ENCODE measurements at regions not wholly inside any gene's neighbourhood (a gene's known extent, or its start where the extent isn't known, plus 50 kb on each side); places are given as distances from the start of the nearest gene placed in this dataset.
"Not testable (repeated sequence)": the region's sequence is repeated elsewhere in the genome, so short reads cannot be mapped to it uniquely, and the experiment has no call there.

GRCh38 chr14:103227094-103227768 is 104.0 kb downstream of the TNFAIP2 start:
- Histone ChIP-seq H3K4me1 (ENCODE audit: control insufficient read depth, insufficient read depth, low read length) (peaks cover 12% of the 10 kb centered on the region), H3K36me3 (ENCODE audit: control insufficient read depth, insufficient read depth, low read length) (no peaks in the 10 kb centered on the region), H3K4me3 (ENCODE audit: low read length) (no peak overlapping the region), H3K27me3 (ENCODE audit: control insufficient read depth, insufficient read depth, low read length) (peaks cover 12% of the 10 kb centered on the region), H3K9ac (ENCODE audit: low read length) (no peak overlapping the region), H3K9me3 (ENCODE audit: control insufficient read depth, low read length) (no peaks in the 10 kb centered on the region)

- Histone ChIP-seq H3K9me3 (ENCODE audit: control insufficient read depth, low read length) (no peaks in the 10 kb centered on the region), H3K9ac (ENCODE audit: low read length) (no peak overlapping the region), H3K27me3 (ENCODE audit: control insufficient read depth, insufficient read depth, low read length) (peaks cover 8% of the 10 kb centered on the region), H3K36me3 (ENCODE audit: control insufficient read depth, insufficient read depth, low read length) (no peaks in the 10 kb centered on the region), H3K4me1 (ENCODE audit: control insufficient read depth, insufficient read depth, low read length) (peaks cover 13% of the 10 kb centered on the region), H3K4me3 (ENCODE audit: low read length) (no peak overlapping the region)
Observed at GRCh38 chr14:103228076-103228806, 105.0 kb downstream of the TNFAIP2 start.

GRCh38 chr14:103228866-103229265 is 105.2 kb upstream of the EIF5 start:
- Histone ChIP-seq H3K4me1 (ENCODE audit: control insufficient read depth, insufficient read depth, low read length) (peaks cover 13% of the 10 kb centered on the region), H3K4me3 (ENCODE audit: low read length) (no peak overlapping the region), H3K9ac (ENCODE audit: low read length) (no peak overlapping the region), H3K27me3 (ENCODE audit: control insufficient read depth, insufficient read depth, low read length) (peaks cover 8% of the 10 kb centered on the region), H3K36me3 (ENCODE audit: control insufficient read depth, insufficient read depth, low read length) (no peaks in the 10 kb centered on the region), H3K9me3 (ENCODE audit: control insufficient read depth, low read length) (no peaks in the 10 kb centered on the region)

- H3K4me1 ChIP-seq (ENCODE audit: control insufficient read depth, insufficient read depth, low read length) = peaks cover 12% of the 10 kb centered on the region
- no peak overlapping the region for H3K4me3 ChIP-seq (ENCODE audit: low read length)
- no peaks in the 10 kb centered on the region for H3K9me3 ChIP-seq (ENCODE audit: control insufficient read depth, low read length)
- H3K27me3 ChIP-seq (ENCODE audit: control insufficient read depth, insufficient read depth, low read length) = peaks cover 6% of the 10 kb centered on the region
- H3K36me3 ChIP-seq (ENCODE audit: control insufficient read depth, insufficient read depth, low read length) = no peaks in the 10 kb centered on the region
- no peak overlapping the region for H3K9ac ChIP-seq (ENCODE audit: low read length)
Observed at GRCh38 chr14:103230021-103230420, 104.0 kb upstream of the EIF5 start.

GRCh38 chr14:103230658-103231334 is 103.2 kb upstream of the EIF5 start:
- H3K9ac ChIP-seq (ENCODE audit: low read length) = no peak overlapping the region
- peaks cover 9% of the 10 kb centered on the region for H3K4me1 ChIP-seq (ENCODE audit: control insufficient read depth, insufficient read depth, low read length)
- H3K4me3 ChIP-seq (ENCODE audit: low read length) = no peak overlapping the region
- H3K9me3 ChIP-seq (ENCODE audit: control insufficient read depth, low read length) = no peaks in the 10 kb centered on the region
- no peaks in the 10 kb centered on the region for H3K36me3 ChIP-seq (ENCODE audit: control insufficient read depth, insufficient read depth, low read length)
- H3K27me3 ChIP-seq (ENCODE audit: control insufficient read depth, insufficient read depth, low read length) = no peaks in the 10 kb centered on the region

- H3K9ac ChIP-seq (ENCODE audit: low read length) = no peak overlapping the region
- H3K27me3 ChIP-seq (ENCODE audit: control insufficient read depth, insufficient read depth, low read length) = no peaks in the 10 kb centered on the region
- H3K9me3 ChIP-seq (ENCODE audit: control insufficient read depth, low read length) = no peaks in the 10 kb centered on the region
- no peak overlapping the region for H3K4me3 ChIP-seq (ENCODE audit: low read length)
- H3K4me1 ChIP-seq (ENCODE audit: control insufficient read depth, insufficient read depth, low read length) = peaks cover 9% of the 10 kb centered on the region
- H3K36me3 ChIP-seq (ENCODE audit: control insufficient read depth, insufficient read depth, low read length) = no peaks in the 10 kb centered on the region
Observed at GRCh38 chr14:103231376-103232019, 102.5 kb upstream of the EIF5 start.

- no peak overlapping the region for H3K4me3 ChIP-seq (ENCODE audit: low read length)
- no peaks in the 10 kb centered on the region for H3K27me3 ChIP-seq (ENCODE audit: control insufficient read depth, insufficient read depth, low read length)
- no peak overlapping the region for H3K9ac ChIP-seq (ENCODE audit: low read length)
Observed at GRCh38 chr14:103232031-103232808, 101.8 kb upstream of the EIF5 start.

GRCh38 chr14:103232831-103233319 is 101.2 kb upstream of the EIF5 start:
- Histone ChIP-seq H3K27me3 (ENCODE audit: control insufficient read depth, insufficient read depth, low read length) (no peaks in the 10 kb centered on the region), H3K4me3 (ENCODE audit: low read length) (no peak overlapping the region), H3K9me3 (ENCODE audit: control insufficient read depth, low read length) (no peaks in the 10 kb centered on the region), H3K36me3 (ENCODE audit: control insufficient read depth, insufficient read depth, low read length) (no peaks in the 10 kb centered on the region), H3K4me1 (ENCODE audit: control insufficient read depth, insufficient read depth, low read length) (peaks cover 9% of the 10 kb centered on the region), H3K9ac (ENCODE audit: low read length) (no peak overlapping the region)

More at GRCh38 chr14:103232031-103232808, 101.8 kb upstream of the EIF5 start:
- no peaks in the 10 kb centered on the region for H3K9me3 ChIP-seq (ENCODE audit: control insufficient read depth, low read length)
- H3K36me3 ChIP-seq (ENCODE audit: control insufficient read depth, insufficient read depth, low read length) = no peaks in the 10 kb centered on the region
- peaks cover 9% of the 10 kb centered on the region for H3K4me1 ChIP-seq (ENCODE audit: control insufficient read depth, insufficient read depth, low read length)

- Histone ChIP-seq H3K9ac (ENCODE audit: low read length) (no peak overlapping the region), H3K9me3 (ENCODE audit: control insufficient read depth, low read length) (no peaks in the 10 kb centered on the region), H3K27me3 (ENCODE audit: control insufficient read depth, insufficient read depth, low read length) (no peaks in the 10 kb centered on the region)
Observed at GRCh38 chr14:103233328-103233727, 100.7 kb upstream of the EIF5 start.

GRCh38 chr14:103234826-103235225 is 99.2 kb upstream of the EIF5 start:
- H3K27me3 ChIP-seq (ENCODE audit: control insufficient read depth, insufficient read depth, low read length); H3K4me1 ChIP-seq (ENCODE audit: control insufficient read depth, insufficient read depth, low read length); H3K9me3 ChIP-seq (ENCODE audit: control insufficient read depth, low read length); H3K36me3 ChIP-seq (ENCODE audit: control insufficient read depth, insufficient read depth, low read length); H3K4me3 ChIP-seq (ENCODE audit: low read length); H3K9ac ChIP-seq (ENCODE audit: low read length): not testable (repeated sequence)

More at GRCh38 chr14:103233328-103233727, 100.7 kb upstream of the EIF5 start:
- Histone ChIP-seq H3K4me3 (ENCODE audit: low read length) (no peak overlapping the region), H3K4me1 (ENCODE audit: control insufficient read depth, insufficient read depth, low read length) (peaks cover 9% of the 10 kb centered on the region), H3K36me3 (ENCODE audit: control insufficient read depth, insufficient read depth, low read length) (no peaks in the 10 kb centered on the region)

GRCh38 chr14:103235506-103235905 is 98.5 kb upstream of the EIF5 start:
- not testable (repeated sequence) for H3K4me1 ChIP-seq (ENCODE audit: control insufficient read depth, insufficient read depth, low read length); H3K9me3 ChIP-seq (ENCODE audit: control insufficient read depth, low read length); H3K4me3 ChIP-seq (ENCODE audit: low read length); H3K36me3 ChIP-seq (ENCODE audit: control insufficient read depth, insufficient read depth, low read length); H3K27me3 ChIP-seq (ENCODE audit: control insufficient read depth, insufficient read depth, low read length); H3K9ac ChIP-seq (ENCODE audit: low read length)

All from mucosa of stomach (tissue), 1 donor.